Adrenal gland (tissue), 9 donors: ENCODE measurements at regions not wholly inside any gene's neighbourhood (a gene's known extent, or its start where the extent isn't known, plus 50 kb on each side); places are given as distances from the start of the nearest gene placed in this dataset.
A peak's percentile ranks its signal among the peaks of the same experiment; 100 is the strongest.

Source experiments
- DNase-seq, 7 donors: peaks; one replicate each; pipeline ENCODE4 v3.0.0-alpha.2; 2019 to 2020
- H3K27ac ChIP-seq, 5 donors: fragments of 200-600 bp; sonication (generic) in 4 of 5; 1 replicate in 3 of 5; 2 replicates in 2 of 5; pipeline versions ENCODE4 v1.5.1 to v1.8.0; 2016 to 2020; ENCODE audit warnings: mild to moderate bottlenecking in 1 of 5
- H3K27me3 ChIP-seq: fragments of 200-600 bp; 2 replicates; pipeline ENCODE4 v1.8.0; 2021
- H3K36me3 ChIP-seq, 2 donors: fragments of 200-600 bp; replicated peaks in 1 of 2; 1 replicate in 1 of 2; 2 replicates in 1 of 2; pipeline versions ENCODE4 v1.5.1 to v1.8.0; 2018 to 2022
- H3K4me1 ChIP-seq, 2 donors: fragments of 200-600 bp; replicated peaks in 1 of 2; 1 replicate in 1 of 2; 2 replicates in 1 of 2; pipeline versions ENCODE4 v1.5.1 to v1.8.0; 2018 to 2021
- H3K4me3 ChIP-seq, 4 donors: fragments of 200-600 bp; sonication (generic) in 3 of 4; one replicate each; pipeline ENCODE4 v1.5.1; 2016 to 2018
- H3K9me3 ChIP-seq, 3 donors: fragments of 200-600 bp; sonication (generic) in 1 of 3; replicated peaks in 1 of 3; 1 replicate in 2 of 3; 2 replicates in 1 of 3; pipeline versions ENCODE4 v1.5.1 to v1.8.0; 2016 to 2021
- CTCF ChIP-seq, 6 experiments: fragments of 450-650 bp in 4 of 6; fragments of 200-600 bp in 2 of 6; sonication (generic) in 1 of 6; IDR thresholded peaks; 1 replicate in 5 of 6; 2 replicates in 1 of 6; pipeline versions ENCODE4 v1.5.1 to v1.8.0; 2016 to 2021; ENCODE audit warnings: antibody characterized with exemption in 6 of 6, mild to moderate bottlenecking in 2 of 6, moderate library complexity in 1 of 6
- POLR2A ChIP-seq, 2 donors: fragments of 450-650 bp; IDR thresholded peaks; one replicate each; pipeline ENCODE4 v1.6.1; 2017; ENCODE audit warnings: antibody characterized with exemption in 2 of 2, mild to moderate bottlenecking in 2 of 2, moderate library complexity in 1 of 2
- WGBS, 4 donors: extraction: QIAGEN DNeasy Blood & Tissue Kit in 2 of 4; methylation state at CpG; one replicate each; pipeline versions ENCODE4 v1.1.5 to v1.1.7; 2013 to 2017; 5-methylcytosine and 5-hydroxymethylcytosine counted together
- intact Hi-C, 2 donors: fragments of 100-400 bp; cut with DNase I; formaldehyde crosslinking; loops; one replicate each; pipeline versions ENCODE4 v1.14.1 to v1.15.0; 2022 to 2023
- donor health status: healthy with polysubstance abuse.
- donor health status: Bipolar disorder and iron deficiency.
- donor health status: DM: yes; HTN: yes; CAD: no.
- donor health status: DM: no; HTN: no; CAD: no.
- donor health status: DM: no; HTN: no; CAD: no.

GRCh38 chr18:26756556-26756955, 109.0 kb downstream of the AQP4 start:
- no peak for DNase-seq
- no peak overlapping the region for H3K4me3 ChIP-seq
- H3K27ac ChIP-seq: no peak overlapping the region
- H3K4me1 ChIP-seq: peaks cover 13 to 17% of the 10 kb centered on the region in 2 donors
- H3K9me3 ChIP-seq: no peaks in the 10 kb centered on the region
- TF ChIP-seq CTCF (IDR thresholded peaks at IDR 0.05): no peak
- TF ChIP-seq POLR2A (IDR thresholded peaks at IDR 0.05): no peak
- H3K36me3 ChIP-seq: no peaks in the 10 kb centered on the region
- no peaks in the 10 kb centered on the region for H3K27me3 ChIP-seq
- intact Hi-C loops: no loop called here
- WGBS, 4 donors: 83 to 88% (median 85%) methylated on average over 2 of the region's 2 CpGs

- 19 to 36% (median 21%) methylated on average over 10 of the region's 10 CpGs for WGBS, 4 donors
- peak in 2 of 7 donors; percentile 33 to 62 for DNase-seq
Observed at GRCh38 chr18:26746826-26747475, 118.6 kb downstream of the AQP4 start.

GRCh38 chr18:26746398-26746797, 119.1 kb downstream of the AQP4 start:
- DNase-seq: no peak
- Histone ChIP-seq H3K27ac (peak overlapping the region in 4 of 5 donors; percentile 30 to 87 (median 60)), H3K36me3 (no peaks in the 10 kb centered on the region), H3K27me3 (no peaks in the 10 kb centered on the region), H3K4me1 (peaks cover 25 to 44% of the 10 kb centered on the region in 2 donors), H3K4me3 (peak overlapping the region in 1 of 4 donors; percentile 7), H3K9me3 (no peaks in the 10 kb centered on the region)
- 29 to 45% (median 35%) methylated on average over 5 of the region's 5 CpGs for WGBS, 4 donors
- intact Hi-C loops: loop anchor here in 1 of 2 donors (10.0 kb wide), 1 partner anchor 92 kb away; no protein-coding TSS in a partner anchor
- TF ChIP-seq POLR2A (IDR thresholded peaks at IDR 0.05): no peak
- TF ChIP-seq CTCF (IDR thresholded peaks at IDR 0.05): no peak

More at GRCh38 chr18:26746826-26747475, 118.6 kb downstream of the AQP4 start:
- Histone ChIP-seq H3K27me3 (no peaks in the 10 kb centered on the region), H3K36me3 (no peaks in the 10 kb centered on the region), H3K9me3 (no peaks in the 10 kb centered on the region), H3K27ac (peak overlapping the region in 3 of 5 donors; percentile 44 to 87 (median 76)), H3K4me3 (peak overlapping the region in 1 of 4 donors; percentile 7), H3K4me1 (peaks cover 21 to 42% of the 10 kb centered on the region in 2 donors)
- intact Hi-C loops: loop anchor here in 1 of 2 donors (10.0 kb wide), 1 partner anchor 92 kb away; no protein-coding TSS in a partner anchor
- TF ChIP-seq CTCF (IDR thresholded peaks at IDR 0.05) (no peak), POLR2A (IDR thresholded peaks at IDR 0.05) (no peak)

GRCh38 chr18:26745288-26746181, 120.0 kb downstream of the AQP4 start:
- WGBS, 4 donors: 78 to 89% (median 82%) methylated on average over 6 of the region's 6 CpGs
- DNase-seq: no peak
- intact Hi-C loops: loop anchor here in 1 of 2 donors (10.0 kb wide), 1 partner anchor 91 kb away; no protein-coding TSS in a partner anchor

More at GRCh38 chr18:26745288-26746181, 120.0 kb downstream of the AQP4 start:
- Histone ChIP-seq H3K27me3 (no peaks in the 10 kb centered on the region), H3K4me1 (peaks cover 25 to 47% of the 10 kb centered on the region in 2 donors), H3K9me3 (no peaks in the 10 kb centered on the region), H3K4me3 (no peak overlapping the region), H3K36me3 (no peaks in the 10 kb centered on the region), H3K27ac (peak overlapping the region in 4 of 5 donors; percentile 30 to 87 (median 60))
- TF ChIP-seq CTCF (IDR thresholded peaks at IDR 0.05): no peak
- TF ChIP-seq POLR2A (IDR thresholded peaks at IDR 0.05): no peak
